NT2/D1 (cell line): ENCODE measurements at regions not wholly inside any gene's neighbourhood (a gene's known extent, or its start where the extent isn't known, plus 50 kb on each side); places are given as distances from the start of the nearest gene placed in this dataset.
A peak's percentile ranks its signal among the peaks of the same experiment; 100 is the strongest.

Experiments
- DNase-seq: peaks from one replicate; pipeline ENCODE4 v3.0.0-alpha.2; 2011; ENCODE audit warnings: low read depth, low spot score
- H3K27me3 ChIP-seq: 2 replicates; pipeline ENCODE4 v1.6.0; 2011; ENCODE audit warnings: mild to moderate bottlenecking; ENCODE audit not compliant: insufficient read length, insufficient read depth
- H3K36me3 ChIP-seq: 2 replicates; pipeline ENCODE4 v1.6.1; 2011; ENCODE audit warnings: mild to moderate bottlenecking, low read length, mixed read lengths; ENCODE audit not compliant: insufficient read depth, insufficient read length
- H3K4me1 ChIP-seq: 2 replicates; pipeline ENCODE4 v1.5.1; 2011; ENCODE audit not compliant: insufficient read depth, insufficient read length
- H3K4me3 ChIP-seq: 2 replicates; pipeline ENCODE4 v1.5.1; 2011; ENCODE audit warnings: low read depth; ENCODE audit not compliant: insufficient read length
- H3K9ac ChIP-seq: 2 replicates; pipeline ENCODE4 v1.6.0; 2011; ENCODE audit warnings: low read depth; ENCODE audit not compliant: insufficient read length
- H3K9me3 ChIP-seq: 2 replicates; pipeline ENCODE4 v1.5.1; 2011; ENCODE audit warnings: mild to moderate bottlenecking, low read length; ENCODE audit not compliant: insufficient read depth
- SUZ12 ChIP-seq: IDR thresholded peaks from 2 replicates; pipeline ENCODE4 v1.6.1; 2011; ENCODE audit not compliant: insufficient read length, insufficient read depth; ENCODE audit errors: extremely low read depth
- YY1 ChIP-seq: IDR thresholded peaks from 2 replicates; pipeline ENCODE4 v1.6.1; 2011; ENCODE audit not compliant: insufficient read length, insufficient read depth
- ZNF274 ChIP-seq: IDR thresholded peaks from 2 replicates; pipeline ENCODE4 v1.6.1; 2011; ENCODE audit warnings: mild to moderate bottlenecking, low read depth, low read length

GRCh38 chr1:239703075-239703474 lies 316.7 kb downstream of the CHRM3 start:
- H3K9me3 ChIP-seq: no peaks in the 10 kb centered on the region
- H3K4me3 ChIP-seq: no peak overlapping the region
- TF ChIP-seq ZNF274: no peak
- TF ChIP-seq SUZ12: no peak
- no peak for TF ChIP-seq YY1
- no peak for DNase-seq
- H3K36me3 ChIP-seq: no peaks in the 10 kb centered on the region
- H3K27me3 ChIP-seq: no peaks in the 10 kb centered on the region
- H3K9ac ChIP-seq: no peak overlapping the region
- H3K4me1 ChIP-seq: no peaks in the 10 kb centered on the region

DNA sequence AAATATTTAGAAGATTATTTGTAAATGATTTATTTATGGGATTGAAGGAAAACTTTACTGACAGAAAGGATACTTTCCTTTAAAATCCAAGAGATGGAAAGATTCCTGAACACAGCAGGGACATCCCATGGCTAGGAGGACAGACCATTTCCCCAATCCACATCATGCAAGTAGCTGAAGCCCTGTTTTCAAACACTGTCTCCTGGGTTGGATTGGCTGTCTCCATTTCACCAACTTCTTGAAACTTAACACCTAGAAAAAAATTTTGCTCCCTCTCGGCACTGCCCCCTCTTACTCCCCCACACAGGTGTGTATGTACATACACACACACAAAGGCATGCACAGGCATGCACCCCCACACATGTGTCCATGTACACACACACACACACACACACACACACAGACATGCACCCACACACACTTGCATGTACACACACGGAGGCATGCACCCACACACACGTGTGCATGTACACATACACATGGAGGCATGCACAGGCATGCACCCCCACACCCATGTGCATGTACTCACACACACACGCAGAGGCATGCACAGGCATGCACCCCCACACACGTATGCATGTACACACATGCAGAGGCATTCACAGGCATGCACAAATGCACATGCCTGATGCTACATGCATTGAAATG lies 320.0 kb downstream of the CHRM3 start:
- H3K4me3 ChIP-seq: no peak overlapping the region
- no peak overlapping the region for H3K9ac ChIP-seq
- DNase-seq: no peak
- TF ChIP-seq ZNF274 (no peak), YY1 (no peak), SUZ12 (no peak)
- H3K9me3 ChIP-seq: no peaks in the 10 kb centered on the region
- no peaks in the 10 kb centered on the region for H3K36me3 ChIP-seq
- H3K27me3 ChIP-seq: no peaks in the 10 kb centered on the region
- no peaks in the 10 kb centered on the region for H3K4me1 ChIP-seq

DNA sequence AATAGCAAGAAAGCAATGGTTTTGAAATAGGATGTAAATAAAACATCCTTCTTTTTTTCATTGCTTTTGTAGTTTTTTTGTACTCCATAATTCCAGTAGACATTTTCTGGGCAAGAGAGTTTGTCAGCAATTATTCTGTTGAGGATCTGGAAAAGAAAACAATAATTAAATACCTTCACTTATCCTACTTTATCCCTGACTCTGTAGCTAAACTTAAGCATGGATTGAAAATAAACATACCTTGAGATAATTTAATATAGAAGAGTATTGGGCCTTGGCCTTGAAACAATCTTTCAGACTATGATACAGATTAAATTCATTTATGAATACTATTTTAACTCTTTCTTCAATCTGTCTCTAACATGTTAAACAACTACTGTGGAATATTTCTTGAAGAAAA lies 321.2 kb downstream of the CHRM3 start:
- no peaks in the 10 kb centered on the region for H3K9me3 ChIP-seq
- H3K9ac ChIP-seq: no peak overlapping the region
- no peak for DNase-seq
- no peaks in the 10 kb centered on the region for H3K4me1 ChIP-seq
- no peak for TF ChIP-seq YY1
- no peak for TF ChIP-seq SUZ12
- TF ChIP-seq ZNF274: no peak
- no peaks in the 10 kb centered on the region for H3K27me3 ChIP-seq
- no peaks in the 10 kb centered on the region for H3K36me3 ChIP-seq
- H3K4me3 ChIP-seq: no peak overlapping the region

GRCh38 chr1:239708622-239709021 lies 322.3 kb downstream of the CHRM3 start:
- no peak for TF ChIP-seq ZNF274
- Histone ChIP-seq H3K4me3 (no peak overlapping the region), H3K36me3 (no peaks in the 10 kb centered on the region), H3K27me3 (no peaks in the 10 kb centered on the region), H3K9me3 (no peaks in the 10 kb centered on the region), H3K4me1 (no peaks in the 10 kb centered on the region), H3K9ac (no peak overlapping the region)
- DNase-seq: no peak

DNA sequence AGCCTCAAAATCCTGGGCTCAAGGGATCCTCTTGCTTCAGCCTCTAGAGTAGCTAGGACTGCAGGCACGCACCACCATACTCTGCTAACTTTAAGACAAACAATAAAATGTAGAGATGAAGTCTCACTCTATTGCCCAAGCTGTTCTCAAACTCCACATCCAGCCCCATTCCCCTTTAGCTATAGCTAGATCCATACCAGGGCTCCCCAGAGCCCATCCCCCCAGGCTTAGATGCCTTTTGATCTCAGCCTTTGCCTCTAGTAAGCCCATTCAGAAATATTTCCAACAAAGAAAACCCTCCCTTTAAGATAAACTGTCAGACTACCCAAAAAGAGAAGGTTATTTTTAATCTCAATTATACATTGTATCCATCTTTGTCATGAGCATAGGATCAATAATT lies 325.4 kb downstream of the CHRM3 start:
- Histone ChIP-seq H3K9me3 (no peaks in the 10 kb centered on the region), H3K36me3 (no peaks in the 10 kb centered on the region), H3K9ac (no peak overlapping the region), H3K4me1 (no peaks in the 10 kb centered on the region), H3K27me3 (no peaks in the 10 kb centered on the region), H3K4me3 (no peak overlapping the region)
- peak; percentile 28 for DNase-seq
- no peak for TF ChIP-seq ZNF274
- no peak for TF ChIP-seq YY1
- TF ChIP-seq SUZ12: no peak

- no peaks in the 10 kb centered on the region for H3K36me3 ChIP-seq
- no peak overlapping the region for H3K9ac ChIP-seq
- no peaks in the 10 kb centered on the region for H3K9me3 ChIP-seq
- no peaks in the 10 kb centered on the region for H3K4me1 ChIP-seq
- H3K27me3 ChIP-seq: no peaks in the 10 kb centered on the region
- TF ChIP-seq YY1 (no peak), SUZ12 (no peak), ZNF274 (no peak)
- no peak for DNase-seq
- H3K4me3 ChIP-seq: no peak overlapping the region
Measured at GRCh38 chr1:239717097-239717917, 330.9 kb downstream of the CHRM3 start.

- Histone ChIP-seq H3K36me3 (no peaks in the 10 kb centered on the region), H3K27me3 (no peaks in the 10 kb centered on the region), H3K4me1 (no peaks in the 10 kb centered on the region), H3K9me3 (no peaks in the 10 kb centered on the region), H3K9ac (no peak overlapping the region), H3K4me3 (no peak overlapping the region)
- TF ChIP-seq YY1: no peak
- no peak for TF ChIP-seq ZNF274
- TF ChIP-seq SUZ12: no peak
- DNase-seq: no peak
Measured at GRCh38 chr1:239717918-239718184, 331.5 kb downstream of the CHRM3 start.
